Mammary epithelial cell (primary cell): ENCODE measurements at regions not wholly inside any gene's neighbourhood (a gene's known extent, or its start where the extent isn't known, plus 50 kb on each side); places are given as distances from the start of the nearest gene placed in this dataset.

ENCODE experiments used
- EZH2 ChIP-seq: IDR thresholded peaks from 2 replicates; pipeline ENCODE4 v1.6.1; 2012; ENCODE audit warnings: low read length, inconsistent platforms, borderline replicate concordance
- TF ChIP-seq, protein P1 (sequence below), 2 donors: IDR thresholded peaks in 1 of 2; conservative IDR thresholded peaks in 1 of 2; 2 replicates each; pipeline ENCODE4 v1.5.1; 2011 to 2012; ENCODE audit warnings: inconsistent platforms in 2 of 2, low read length in 2 of 2, mild to moderate bottlenecking in 2 of 2, control low read depth in 1 of 2, low read depth in 1 of 2; ENCODE audit not compliant: insufficient read depth in 1 of 2; ENCODE audit errors: extremely low read depth in 1 of 2

DNA sequence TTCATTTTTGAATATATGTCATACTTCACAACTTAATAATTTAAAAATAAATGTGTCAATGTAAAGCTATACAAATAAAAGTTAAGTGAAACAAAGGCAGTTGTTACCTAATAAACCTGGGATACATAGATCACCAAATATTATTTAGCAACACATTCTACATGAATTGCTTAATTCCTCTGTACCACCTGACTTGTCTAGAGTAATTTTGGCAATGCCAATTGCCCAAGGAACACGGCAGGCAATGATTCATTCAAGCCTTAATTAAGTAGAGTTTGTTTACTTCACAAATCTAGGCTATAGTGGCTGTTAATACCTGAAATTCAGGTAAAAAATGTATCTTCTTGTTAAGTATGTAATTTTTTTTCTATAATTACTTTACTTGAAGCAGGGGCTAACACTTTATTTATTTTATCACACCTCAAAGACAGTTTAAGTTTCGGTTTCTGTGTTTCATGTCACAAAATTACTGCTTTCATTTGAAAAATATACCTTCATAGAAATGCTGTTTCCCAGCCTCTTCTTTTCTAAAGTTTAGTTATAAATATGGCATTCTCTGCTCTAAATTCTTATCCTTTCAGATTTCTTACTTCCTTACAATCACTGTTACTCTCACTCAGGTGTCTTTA is 705.7 kb downstream of the SLITRK5 start:
- TF ChIP-seq, protein P1, sequence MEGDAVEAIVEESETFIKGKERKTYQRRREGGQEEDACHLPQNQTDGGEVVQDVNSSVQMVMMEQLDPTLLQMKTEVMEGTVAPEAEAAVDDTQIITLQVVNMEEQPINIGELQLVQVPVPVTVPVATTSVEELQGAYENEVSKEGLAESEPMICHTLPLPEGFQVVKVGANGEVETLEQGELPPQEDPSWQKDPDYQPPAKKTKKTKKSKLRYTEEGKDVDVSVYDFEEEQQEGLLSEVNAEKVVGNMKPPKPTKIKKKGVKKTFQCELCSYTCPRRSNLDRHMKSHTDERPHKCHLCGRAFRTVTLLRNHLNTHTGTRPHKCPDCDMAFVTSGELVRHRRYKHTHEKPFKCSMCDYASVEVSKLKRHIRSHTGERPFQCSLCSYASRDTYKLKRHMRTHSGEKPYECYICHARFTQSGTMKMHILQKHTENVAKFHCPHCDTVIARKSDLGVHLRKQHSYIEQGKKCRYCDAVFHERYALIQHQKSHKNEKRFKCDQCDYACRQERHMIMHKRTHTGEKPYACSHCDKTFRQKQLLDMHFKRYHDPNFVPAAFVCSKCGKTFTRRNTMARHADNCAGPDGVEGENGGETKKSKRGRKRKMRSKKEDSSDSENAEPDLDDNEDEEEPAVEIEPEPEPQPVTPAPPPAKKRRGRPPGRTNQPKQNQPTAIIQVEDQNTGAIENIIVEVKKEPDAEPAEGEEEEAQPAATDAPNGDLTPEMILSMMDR (conservative IDR thresholded peaks at IDR 0.05 in 1 of 2, IDR thresholded peaks at IDR 0.05 in 1 of 2; ENCODE audit: extremely low read depth in 1 of 2, insufficient read depth in 1 of 2, low read depth in 1 of 2, low read length in 2 of 2) = no peak
- no peak for TF ChIP-seq EZH2
